PC-3 (cell line): ENCODE measurements at regions not wholly inside any gene's neighbourhood (a gene's known extent, or its start where the extent isn't known, plus 50 kb on each side); places are given as distances from the start of the nearest gene placed in this dataset.

Experiments used
- ATAC-seq: fragments of 200-7000 bp; cut with Tn5 transposase; 2 replicates; pipeline ENCODE4 v1.9.1; 2020; ENCODE audit warnings: mild to moderate bottlenecking, moderate library complexity
- BruUV-seq: library from RNA; stranded (reverse); fragments of 400-500 nt; replicated peaks from 2 replicates; lab custom pipeline; 2021; lab: Mats Ljungman, UMichigan
- CTCF ChIA-PET: fragments of 300-600 bp; sonication (Branson Sonifier 250); formaldehyde crosslinking; loops from one replicate; lab custom pipeline; 2022; ENCODE audit warnings: antibody characterized with exemption; lab: Charles Lee
- POLR2A ChIA-PET: fragments of 300-600 bp; sonication (Branson Sonifier 250); formaldehyde crosslinking; loops from one replicate; lab custom pipeline; 2022; ENCODE audit warnings: antibody characterized with exemption; ENCODE audit not compliant: unreplicated experiment; lab: Charles Lee
- DNase-seq: peaks from one replicate; pipeline ENCODE4 v3.0.0-alpha.2; 2015
- H2AFZ ChIP-seq: fragments of 300-600 bp; sonication (generic); 2 replicates; pipeline ENCODE4 v1.6.0; 2016; ENCODE audit warnings: antibody characterized with exemption, low read length
- H3F3A ChIP-seq: fragments of 300-600 bp; sonication (generic); one replicate; pipeline ENCODE4 v1.6.0; 2017; ENCODE audit warnings: antibody characterized with exemption, low read length, control low read depth, mild to moderate bottlenecking; ENCODE audit not compliant: unreplicated experiment
- H3K27ac ChIP-seq: fragments of 300-600 bp; sonication (generic); 2 replicates; pipeline ENCODE4 v1.5.1; 2016; ENCODE audit warnings: mild to moderate bottlenecking, low read length
- H3K27me3 ChIP-seq: fragments of 300-600 bp; sonication (generic); 2 replicates; pipeline ENCODE4 v1.6.1; 2016; ENCODE audit warnings: low read length, mixed read lengths
- H3K36me3 ChIP-seq: fragments of 300-600 bp; sonication (generic); 2 replicates; pipeline ENCODE4 v1.6.1; 2016; ENCODE audit warnings: low read depth, mixed run types, low read length, mixed read lengths
- H3K4me1 ChIP-seq: fragments of 300-600 bp; sonication (generic); 2 replicates; pipeline ENCODE4 v1.5.1; 2016; ENCODE audit warnings: low read length; ENCODE audit not compliant: insufficient read depth
- H3K4me2 ChIP-seq: fragments of 300-600 bp; sonication (generic); 2 replicates; pipeline ENCODE4 v1.6.0; 2016; ENCODE audit warnings: low read length
- H3K4me3 ChIP-seq: fragments of 300-600 bp; sonication (generic); 2 replicates; pipeline ENCODE4 v1.5.1; 2016; ENCODE audit warnings: mild to moderate bottlenecking, low read length, mixed read lengths
- H3K79me2 ChIP-seq: fragments of 300-600 bp; sonication (generic); 2 replicates; pipeline ENCODE4 v1.6.1; 2017; ENCODE audit warnings: low read length, mixed read lengths
- H3K9ac ChIP-seq: fragments of 300-600 bp; sonication (generic); 2 replicates; pipeline ENCODE4 v1.6.0; 2016; ENCODE audit warnings: mild to moderate bottlenecking, low read length
- H3K9me2 ChIP-seq: fragments of 300-600 bp; sonication (generic); replicated peaks from 2 replicates; pipeline ENCODE4 v1.6.1; 2016; ENCODE audit warnings: mixed run types, low read length, mixed read lengths
- H3K9me3 ChIP-seq: fragments of 300-600 bp; sonication (generic); 2 replicates; pipeline ENCODE4 v1.6.1; 2016; ENCODE audit warnings: low read length, mixed read lengths
- H4K20me1 ChIP-seq: fragments of 300-600 bp; sonication (generic); 2 replicates; pipeline ENCODE4 v1.6.1; 2016; ENCODE audit warnings: low read length, mixed read lengths
- CTCF ChIP-seq: fragments of 300-600 bp; sonication (generic); conservative IDR thresholded peaks from 2 replicates; pipeline ENCODE4 v1.5.1; 2017; ENCODE audit warnings: antibody characterized with exemption, low read depth, mild to moderate bottlenecking, low read length
- EZH2 ChIP-seq: fragments of 300-600 bp; sonication (generic); IDR thresholded peaks from one replicate; pipeline ENCODE4 v1.6.1; 2017; ENCODE audit warnings: antibody characterized with exemption, mild to moderate bottlenecking, low read length; ENCODE audit not compliant: unreplicated experiment
- EZH2phosphoT487 ChIP-seq: fragments of 300-600 bp; sonication (generic); IDR thresholded peaks from 2 replicates; pipeline ENCODE4 v1.6.1; 2018; ENCODE audit warnings: mild to moderate bottlenecking, antibody characterized with exemption, low read length, borderline replicate concordance
- intact Hi-C: fragments of 100-400 bp; cut with micrococcal nuclease; formaldehyde crosslinking; loops from 2 replicates; pipeline ENCODE4 v1.9.0; 2023

GRCh38 chr2:10240161-10240681 is 62.5 kb upstream of the HPCAL1 start:
- no peak overlapping the region for H3K9ac ChIP-seq
- ATAC-seq: no peak
- H4K20me1 ChIP-seq: no peaks in the 10 kb centered on the region
- H3K4me2 ChIP-seq: no peak overlapping the region
- no TSS peak for BruUV-seq
- no peak for DNase-seq
- H3K4me3 ChIP-seq: no peak overlapping the region
- H3K36me3 ChIP-seq: no peaks in the 10 kb centered on the region
- H3K79me2 ChIP-seq: no peaks in the 10 kb centered on the region
- H3K9me2 ChIP-seq: no peaks in the 10 kb centered on the region
- H2AFZ ChIP-seq: no peak overlapping the region
- no peak overlapping the region for H3K27ac ChIP-seq
- ChIA-PET CTCF (no interaction called here), POLR2A (no interaction called here)
- intact Hi-C loops: no loop called here
- H3K4me1 ChIP-seq: no peaks in the 10 kb centered on the region
- H3K9me3 ChIP-seq: no peaks in the 10 kb centered on the region
- no peaks in the 10 kb centered on the region for H3K27me3 ChIP-seq
- no peaks in the 10 kb centered on the region for H3F3A ChIP-seq
- TF ChIP-seq EZH2phosphoT487: no peak
- no peak for TF ChIP-seq EZH2
- TF ChIP-seq CTCF: no peak

- CTCF ChIA-PET: no interaction called here
- intact Hi-C loops: no loop called here
These were observed 61.6 kb upstream of the HPCAL1 start for GRCh38 chr2:10240911-10241610.

More at GRCh38 chr2:10240911-10241610, 61.6 kb upstream of the HPCAL1 start:
- H3K36me3 ChIP-seq: no peaks in the 10 kb centered on the region
- no peaks in the 10 kb centered on the region for H3K9me2 ChIP-seq
- no peak for TF ChIP-seq EZH2
- no peak for TF ChIP-seq CTCF
- no peak for TF ChIP-seq EZH2phosphoT487
- H3K4me2 ChIP-seq: no peak overlapping the region
- H3K9ac ChIP-seq: no peak overlapping the region
- no peaks in the 10 kb centered on the region for H3K4me1 ChIP-seq
- H3K27ac ChIP-seq: no peak overlapping the region
- no peak overlapping the region for H2AFZ ChIP-seq
- H3K79me2 ChIP-seq: no peaks in the 10 kb centered on the region
- ATAC-seq (no peak), DNase-seq (no peak)
- H3K27me3 ChIP-seq: no peaks in the 10 kb centered on the region
- BruUV-seq: no TSS peak
- H3F3A ChIP-seq: no peaks in the 10 kb centered on the region
- POLR2A ChIA-PET: no interaction called here
- no peaks in the 10 kb centered on the region for H4K20me1 ChIP-seq
- H3K9me3 ChIP-seq: no peaks in the 10 kb centered on the region
- H3K4me3 ChIP-seq: no peak overlapping the region
